ENCODE measurements at regions not wholly inside any gene's neighbourhood (a gene's known extent, or its start where the extent isn't known, plus 50 kb on each side); places are given as distances from the start of the nearest gene placed in this dataset.

- no peak for TF ChIP-seq KAT7 (CRISPR knock-in tag; IDR thresholded peaks at IDR 0.05; ENCODE audit: borderline replicate concordance)
- TF ChIP-seq GATAD2B (IDR thresholded peaks at IDR 0.05; ENCODE audit: borderline replicate concordance): no peak
- no peak for TF ChIP-seq SP1 (CRISPR knock-in tag; IDR thresholded peaks at IDR 0.05)
Measured at GRCh38 chr10:28181478-28182096, 121.3 kb downstream of the MPP7 start (continued).

DNA sequence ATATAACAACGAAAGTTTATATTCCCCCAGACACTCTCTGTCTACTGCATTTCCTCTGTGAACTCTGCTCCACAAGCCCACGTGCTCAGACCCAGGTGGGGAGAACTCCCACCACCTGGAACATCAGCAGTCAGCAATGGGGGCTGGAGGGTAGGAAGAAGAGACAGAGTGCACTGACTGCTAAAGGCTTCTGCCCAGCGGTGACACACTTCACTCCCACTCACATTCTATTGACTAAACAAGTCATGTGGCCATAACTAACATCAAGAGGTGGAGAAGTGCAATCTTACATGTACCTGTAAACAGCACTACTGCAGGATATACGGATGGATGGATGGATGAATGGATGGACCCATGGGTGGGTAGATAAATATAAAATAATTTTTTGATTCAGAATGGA lies 122.2 kb downstream of the MPP7 start:
- no TSS peak for BruUV-seq (replicated peaks)
- in situ Hi-C loops (cut with MboI): loop anchor here (25.0 kb wide), 1 partner anchor 618 kb away; no protein-coding TSS in a partner anchor
- TF ChIP-seq SMARCA4 (IDR thresholded peaks at IDR 0.05) (no peak), CREB3L1 (IDR thresholded peaks at IDR 0.05; ENCODE audit: borderline replicate concordance, low read depth) (no peak), ZNF77 (CRISPR knock-in tag; IDR thresholded peaks at IDR 0.05) (no peak), ZFX (CRISPR knock-in tag; IDR thresholded peaks at IDR 0.05) (no peak), MBD2 (IDR thresholded peaks at IDR 0.05; ENCODE audit: borderline replicate concordance, low read depth) (no peak), SP1 (CRISPR knock-in tag; IDR thresholded peaks at IDR 0.05) (no peak), ILF3 (IDR thresholded peaks at IDR 0.05; ENCODE audit: borderline replicate concordance) (no peak), AFF4 (CRISPR knock-in tag; IDR thresholded peaks at IDR 0.05) (no peak), U2AF1 (optimal IDR thresholded peaks at IDR 0.05; ENCODE audit: low read depth, low read length) (no peak), HDAC1 (IDR thresholded peaks at IDR 0.05) (no peak), RCOR1 (IDR thresholded peaks at IDR 0.05; ENCODE audit: borderline replicate concordance in 1 of 2, low read depth in 2 of 2, low read length in 2 of 2) (no peak), PRMT5 (CRISPR knock-in tag; IDR thresholded peaks at IDR 0.05) (no peak), CBX1 (IDR thresholded peaks at IDR 0.05; ENCODE audit: low read depth) (no peak), ZFP36 (IDR thresholded peaks at IDR 0.05; ENCODE audit: low read depth, low read length, partially characterized antibody) (no peak)

More for the DNA sequence above, 122.2 kb downstream of the MPP7 start:
- Histone ChIP-seq H3K27me3 (ENCODE audit: control insufficient read depth in 2 of 2, insufficient read depth in 2 of 2, low read length in 2 of 2) (no peaks in the 10 kb centered on the region), H3K4me2 (ENCODE audit: insufficient read depth, low read length) (no peak overlapping the region), H3K79me2 (ENCODE audit: control insufficient read depth, insufficient read depth, low read length) (no peaks in the 10 kb centered on the region), H3K27ac (ENCODE audit: extremely low read depth, low read depth, low read length) (no peak overlapping the region), H3K4me3 (no peak overlapping the region), H4K20me1 (replicated peaks; ENCODE audit: control insufficient read depth, insufficient read depth, low read length) (no peaks in the 10 kb centered on the region), H2AFZ (ENCODE audit: low read depth, low read length) (no peak overlapping the region), H3K9me3 (replicated peaks; ENCODE audit: control insufficient read depth, insufficient read depth, low read depth, low read length) (no peaks in the 10 kb centered on the region), H3K9me1 (ENCODE audit: control insufficient read depth, insufficient read depth, low read length) (no peaks in the 10 kb centered on the region), H3K36me3 (ENCODE audit: control insufficient read depth, insufficient read depth, low read length) (no peaks in the 10 kb centered on the region), H3K4me1 (replicated peaks in 1 of 2; ENCODE audit: control insufficient read depth in 2 of 2, insufficient read depth in 2 of 2, low read length in 2 of 2) (no peaks in the 10 kb centered on the region), H3K9ac (ENCODE audit: insufficient read depth in 1 of 2, low read depth in 2 of 2, low read length in 2 of 2) (no peak overlapping the region)
- FAIRE-seq (no peak), ATAC-seq (no peak), DNase-seq (ENCODE audit: extremely low read depth in 1 of 4, low spot score in 3 of 4) (no peak)
- WGBS (ENCODE audit: insufficient coverage, low coverage, missing lambda C conversion rate): 1% methylated on average over 4 of the region's 4 CpGs
- intact Hi-C loops (cut with micrococcal nuclease): loop anchor here (1.0 kb wide), 1 partner anchor 622 kb away; no protein-coding TSS in a partner anchor
- ChIA-PET POLR2A (interaction anchor here (1.4 kb wide), 1 partner anchor 13 kb away, joined by 9 read pairs; no protein-coding TSS in a partner anchor), CTCF (ENCODE audit: low intra/inter-chr PET ratio) (no interaction called here)
